MCF 10A (cell line): ENCODE measurements at regions not wholly inside any gene's neighbourhood (a gene's known extent, or its start where the extent isn't known, plus 50 kb on each side); places are given as distances from the start of the nearest gene placed in this dataset.

Experiments used
- BruUV-seq: library from RNA; stranded (reverse); fragments of 400-500 nt; replicated peaks from 2 replicates; lab custom pipeline; 2021; lab: Mats Ljungman, UMichigan
- CTCF ChIA-PET: fragments of 300-600 bp; sonication (Branson Sonifier 250); formaldehyde crosslinking; extraction: SDS; loops from one replicate; lab custom pipeline; 2021; ENCODE audit warnings: antibody characterized with exemption, inconsistent platforms; lab: Yijun Ruan, JAX
- POLR2A ChIA-PET: fragments of 300-600, 350-650 bp; sonication (Branson Sonifier 250); formaldehyde crosslinking; extraction: SDS; loops from one replicate; lab custom pipeline; 2020; ENCODE audit warnings: antibody characterized with exemption, inconsistent platforms; lab: Yijun Ruan, JAX
- DNase-seq: peaks from one replicate; pipeline ENCODE4 v3.0.0-alpha.2; 2018; ENCODE audit not compliant: unreplicated experiment
- H3K27ac Mint-ChIP-seq: one replicate; pipeline ENCODE4 v1.8.0; 2022; ENCODE audit warnings: mild to moderate bottlenecking, low read depth, mixed read lengths; ENCODE audit not compliant: unreplicated experiment
- H3K27me3 Mint-ChIP-seq: one replicate; pipeline ENCODE4 v1.8.0; 2022; ENCODE audit warnings: mixed read lengths; ENCODE audit not compliant: insufficient read depth, unreplicated experiment
- H3K36me3 Mint-ChIP-seq: one replicate; pipeline ENCODE4 v1.8.0; 2022; ENCODE audit warnings: mild to moderate bottlenecking, moderate library complexity, mixed read lengths; ENCODE audit not compliant: insufficient read depth, unreplicated experiment
- H3K4me1 Mint-ChIP-seq: one replicate; pipeline ENCODE4 v1.8.0; 2022; ENCODE audit warnings: mixed read lengths; ENCODE audit not compliant: insufficient read depth, unreplicated experiment
- H3K4me3 Mint-ChIP-seq: one replicate; pipeline ENCODE4 v1.8.0; 2022; ENCODE audit warnings: mild to moderate bottlenecking, moderate library complexity, mixed read lengths; ENCODE audit not compliant: unreplicated experiment
- H3K9me3 Mint-ChIP-seq: one replicate; pipeline ENCODE4 v1.8.0; 2022; ENCODE audit warnings: mixed read lengths; ENCODE audit not compliant: unreplicated experiment
- intact Hi-C: fragments of 100-400 bp; cut with micrococcal nuclease; formaldehyde crosslinking; loops from 2 replicates; pipeline ENCODE4 v1.14.1; 2022
- TF ChIP-seq, protein P1 (sequence below): fragments of 200-600 bp; IDR thresholded peaks from one replicate; pipeline ENCODE4 v1.8.0; 2022; ENCODE audit warnings: antibody characterized with exemption, mild to moderate bottlenecking; ENCODE audit not compliant: unreplicated experiment

DNA sequence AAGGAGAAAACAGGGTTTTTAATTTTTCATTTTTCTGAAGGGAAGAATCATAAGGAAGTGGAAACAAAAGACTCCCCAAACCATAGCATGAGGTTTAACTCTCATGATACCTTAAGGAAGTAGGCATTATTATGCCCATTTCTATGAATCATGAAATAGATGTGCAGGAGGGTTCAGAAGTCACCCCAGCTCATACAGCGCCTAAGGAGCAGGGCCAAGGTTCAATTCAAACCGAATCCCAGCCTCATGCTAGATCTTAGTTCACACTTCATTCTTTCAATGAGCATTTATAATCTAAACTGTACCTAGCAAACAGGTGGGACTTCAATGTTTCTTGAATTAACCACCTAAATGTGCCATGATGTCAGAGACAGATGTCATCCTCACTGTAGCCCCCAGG is 111.9 kb upstream of the SLC25A33 start:
- POLR2A ChIA-PET, result interaction anchor here (1.7 kb wide), 1 partner anchor 39 kb away, joined by 3 read pairs; no protein-coding TSS in a partner anchor
- no TSS peak for BruUV-seq
- DNase-seq, result no peak
- Mint-ChIP-seq H3K27me3 (peaks cover 9% of the 10 kb centered on the region), H3K27ac (no peak overlapping the region), H3K36me3 (no peaks in the 10 kb centered on the region), H3K4me1 (peaks cover 17% of the 10 kb centered on the region), H3K9me3 (no peaks in the 10 kb centered on the region), H3K4me3 (no peak overlapping the region)
- TF ChIP-seq, protein P1, sequence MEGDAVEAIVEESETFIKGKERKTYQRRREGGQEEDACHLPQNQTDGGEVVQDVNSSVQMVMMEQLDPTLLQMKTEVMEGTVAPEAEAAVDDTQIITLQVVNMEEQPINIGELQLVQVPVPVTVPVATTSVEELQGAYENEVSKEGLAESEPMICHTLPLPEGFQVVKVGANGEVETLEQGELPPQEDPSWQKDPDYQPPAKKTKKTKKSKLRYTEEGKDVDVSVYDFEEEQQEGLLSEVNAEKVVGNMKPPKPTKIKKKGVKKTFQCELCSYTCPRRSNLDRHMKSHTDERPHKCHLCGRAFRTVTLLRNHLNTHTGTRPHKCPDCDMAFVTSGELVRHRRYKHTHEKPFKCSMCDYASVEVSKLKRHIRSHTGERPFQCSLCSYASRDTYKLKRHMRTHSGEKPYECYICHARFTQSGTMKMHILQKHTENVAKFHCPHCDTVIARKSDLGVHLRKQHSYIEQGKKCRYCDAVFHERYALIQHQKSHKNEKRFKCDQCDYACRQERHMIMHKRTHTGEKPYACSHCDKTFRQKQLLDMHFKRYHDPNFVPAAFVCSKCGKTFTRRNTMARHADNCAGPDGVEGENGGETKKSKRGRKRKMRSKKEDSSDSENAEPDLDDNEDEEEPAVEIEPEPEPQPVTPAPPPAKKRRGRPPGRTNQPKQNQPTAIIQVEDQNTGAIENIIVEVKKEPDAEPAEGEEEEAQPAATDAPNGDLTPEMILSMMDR, result no peak
- intact Hi-C loops, result no loop called here
- CTCF ChIA-PET, result interaction anchor here (1.1 to 1.9 kb wide), 3 partner anchors 17 to 137 kb away, joined by 3 to 5 read pairs (median 4); no protein-coding TSS in a partner anchor

- H3K4me1 Mint-ChIP-seq, result peaks cover 17% of the 10 kb centered on the region
- H3K4me3 Mint-ChIP-seq, result peak overlapping the region; percentile 94
- intact Hi-C loops, result no loop called here
- ChIA-PET CTCF (interaction anchor here (0.9 to 1.9 kb wide), 3 partner anchors 15 to 56 kb away, joined by 3 to 5 read pairs (median 4); no protein-coding TSS in a partner anchor), POLR2A (interaction anchor here (0.7 to 2.3 kb wide), 10 partner anchors 10 to 97 kb away, joined by 3 to 19 read pairs (median 6); no protein-coding TSS in a partner anchor)
- BruUV-seq, result no TSS peak
- no peaks in the 10 kb centered on the region for H3K36me3 Mint-ChIP-seq
- H3K9me3 Mint-ChIP-seq, result no peaks in the 10 kb centered on the region
- H3K27ac Mint-ChIP-seq, result peak overlapping the region; percentile 98
- TF ChIP-seq, protein P1, result no peak
- peak; percentile 97 for DNase-seq
- H3K27me3 Mint-ChIP-seq, result no peaks in the 10 kb centered on the region
Observed at GRCh38 chr1:9428601-9429341, 110.5 kb upstream of the SLC25A33 start.

- POLR2A ChIA-PET, result interaction anchor here (0.6 to 2.3 kb wide), 8 partner anchors 9 to 730 kb away, joined by 3 to 19 read pairs (median 6); no protein-coding TSS in a partner anchor
- Mint-ChIP-seq H3K4me1 (peaks cover 17% of the 10 kb centered on the region), H3K27ac (peak overlapping the region; percentile 98), H3K36me3 (no peaks in the 10 kb centered on the region), H3K4me3 (peak overlapping the region; percentile 94), H3K9me3 (no peaks in the 10 kb centered on the region), H3K27me3 (no peaks in the 10 kb centered on the region)
- TF ChIP-seq, protein P1, result no peak
- intact Hi-C loops, result no loop called here
- no peak for DNase-seq
- BruUV-seq, result TSS peak; percentile 93
- CTCF ChIA-PET, result interaction anchor here (1.9 kb wide), 1 partner anchor 15 kb away, joined by 5 read pairs; no protein-coding TSS in a partner anchor
Observed at GRCh38 chr1:9429342-9429711, 109.9 kb upstream of the SLC25A33 start.
